IMR-90 (cell line): ENCODE measurements at regions not wholly inside any gene's neighbourhood (a gene's known extent, or its start where the extent isn't known, plus 50 kb on each side); places are given as distances from the start of the nearest gene placed in this dataset.

ENCODE experiments used
- ATAC-seq: fragments of 200-7000 bp; cut with Tn5 transposase; 2 replicates; pipeline ENCODE4 v1.9.1; 2020; ENCODE audit warnings: low read depth, mild to moderate bottlenecking, moderate library complexity
- BruUV-seq: library from RNA; stranded (reverse); fragments of 400-500 nt; replicated peaks from 2 replicates; lab custom pipeline; 2021; lab: Mats Ljungman, UMichigan
- CTCF ChIA-PET: fragments of 300-600 bp; formaldehyde crosslinking; extraction: SDS; loops from one replicate; lab custom pipeline; 2021; ENCODE audit warnings: antibody characterized with exemption; lab: Yijun Ruan, JAX
- POLR2A ChIA-PET: fragments of 300-600 bp; sonication (Branson Sonifier 250); formaldehyde crosslinking; loops from one replicate; lab custom pipeline; 2022; ENCODE audit warnings: antibody characterized with exemption; ENCODE audit not compliant: unreplicated experiment; lab: Charles Lee
- DNase-seq: peaks from one replicate; pipeline ENCODE4 v3.0.0; 2013
- H2AFZ ChIP-seq: replicated peaks from 2 replicates; pipeline ENCODE3; 2013; ENCODE audit warnings: low read length, mild to moderate bottlenecking; ENCODE audit not compliant: poor library complexity
- H2AK5ac ChIP-seq: 2 replicates; pipeline ENCODE4 v1.6.1; 2013; ENCODE audit warnings: low read depth, low read length, inconsistent platforms
- H2AK9ac ChIP-seq: replicated peaks from 2 replicates; pipeline ENCODE3; 2013; ENCODE audit warnings: mild to moderate bottlenecking, low read depth, low read length, moderate library complexity; ENCODE audit not compliant: poor library complexity
- H2BK120ac ChIP-seq: 2 replicates; pipeline ENCODE4 v1.6.1; 2013; ENCODE audit warnings: low read depth, low read length, inconsistent platforms
- H2BK15ac ChIP-seq: 3 replicates; pipeline ENCODE4 v1.6.1; 2013; ENCODE audit warnings: low read depth, low read length, inconsistent platforms
- H2BK20ac ChIP-seq: 2 replicates; pipeline ENCODE4 v1.6.1; 2013; ENCODE audit warnings: low read depth, mild to moderate bottlenecking, inconsistent platforms, low read length, moderate library complexity
- H2BK5ac ChIP-seq: 2 replicates; pipeline ENCODE4 v1.6.1; 2013; ENCODE audit warnings: mild to moderate bottlenecking, low read depth, low read length, inconsistent platforms; ENCODE audit not compliant: poor library complexity, severe bottlenecking
- H3K14ac ChIP-seq: replicated peaks from 2 replicates; pipeline ENCODE4 v1.6.1; 2013; ENCODE audit warnings: low read depth, low read length, inconsistent platforms
- H3K18ac ChIP-seq: 2 replicates; pipeline ENCODE4 v1.6.1; 2013; ENCODE audit warnings: low read depth, low read length, control low read depth
- H3K23ac ChIP-seq: 2 replicates; pipeline ENCODE4 v1.6.1; 2013; ENCODE audit warnings: low read depth, low read length, inconsistent platforms
- H3K27ac ChIP-seq: 2 replicates; pipeline ENCODE4 v1.5.1; 2013; ENCODE audit warnings: mild to moderate bottlenecking, control low read depth, low read length; ENCODE audit not compliant: insufficient read depth
- H3K27me3 ChIP-seq: 2 replicates; pipeline ENCODE4 v1.6.1; 2013; ENCODE audit warnings: low read length; ENCODE audit not compliant: control insufficient read depth, insufficient read depth
- H3K36me3 ChIP-seq: 2 replicates; pipeline ENCODE4 v1.6.1; 2013; ENCODE audit warnings: low read length, mixed read lengths; ENCODE audit not compliant: control insufficient read depth, insufficient read depth
- H3K4ac ChIP-seq: 2 replicates; pipeline ENCODE4 v1.6.1; 2013; ENCODE audit warnings: low read depth, low read length, inconsistent platforms
- H3K4me1 ChIP-seq: 2 replicates; pipeline ENCODE4 v1.6.1; 2013; ENCODE audit warnings: low read length, mixed read lengths; ENCODE audit not compliant: control insufficient read depth, insufficient read depth
- H3K4me2 ChIP-seq: 2 replicates; pipeline ENCODE4 v1.6.1; 2013; ENCODE audit warnings: low read depth, mild to moderate bottlenecking, control low read depth, low read length, moderate library complexity
- H3K4me3 ChIP-seq: 2 replicates; pipeline ENCODE4 v1.5.1; 2013; ENCODE audit warnings: low read depth, mild to moderate bottlenecking, control low read depth, low read length, moderate library complexity; ENCODE audit not compliant: insufficient read depth
- H3K56ac ChIP-seq: 2 replicates; pipeline ENCODE4 v1.6.1; 2013; ENCODE audit warnings: low read length, inconsistent platforms; ENCODE audit not compliant: insufficient read depth; ENCODE audit errors: extremely low read depth
- H3K79me1 ChIP-seq, 2 experiments: 2 replicates each; pipeline ENCODE4 v1.6.1; 2013; ENCODE audit warnings: low read length in 2 of 2, inconsistent platforms in 1 of 2, low read depth in 1 of 2
- H3K9ac ChIP-seq: 2 replicates; pipeline ENCODE4 v1.6.1; 2013; ENCODE audit warnings: low read depth, low read length, control low read depth
- H3K9me1 ChIP-seq: 2 replicates; pipeline ENCODE4 v1.6.1; 2013; ENCODE audit warnings: low read length, inconsistent platforms; ENCODE audit not compliant: insufficient read depth
- H3K9me3 ChIP-seq: 2 replicates; pipeline ENCODE4 v1.6.1; 2013; ENCODE audit warnings: low read length; ENCODE audit not compliant: control insufficient read depth, insufficient read depth
- H4K20me1 ChIP-seq: 2 replicates; pipeline ENCODE4 v1.6.1; 2013; ENCODE audit warnings: low read length, inconsistent platforms; ENCODE audit not compliant: insufficient read depth
- H4K5ac ChIP-seq: 2 replicates; pipeline ENCODE4 v1.6.1; 2013; ENCODE audit warnings: mild to moderate bottlenecking, low read depth, low read length, control low read depth
- H4K8ac ChIP-seq, 2 experiments: 2 replicates each; pipeline ENCODE4 v1.6.1; 2013; ENCODE audit warnings: low read depth in 2 of 2, low read length in 2 of 2, control low read depth in 1 of 2, inconsistent platforms in 1 of 2
- H4K91ac ChIP-seq: 2 replicates; pipeline ENCODE4 v1.6.1; 2013; ENCODE audit warnings: low read depth, low read length, inconsistent platforms; ENCODE audit not compliant: insufficient read depth
- BHLHE40 ChIP-seq: fragments of 150-350 bp; IDR thresholded peaks from 2 replicates; pipeline ENCODE4 v1.6.1; 2016; ENCODE audit warnings: mild to moderate bottlenecking, low read depth, low read length
- CEBPB ChIP-seq: IDR thresholded peaks from 2 replicates; pipeline ENCODE4 v1.6.1; 2012; ENCODE audit warnings: low read depth, low read length, improper control_type of control experiment
- MAFK ChIP-seq: IDR thresholded peaks from 2 replicates; pipeline ENCODE4 v1.6.1; 2012; ENCODE audit warnings: low read depth, low read length, improper control_type of control experiment
- MAZ ChIP-seq: IDR thresholded peaks from 2 replicates; pipeline ENCODE4 v1.6.1; 2012; ENCODE audit warnings: low read depth, mild to moderate bottlenecking, low read length, improper control_type of control experiment, moderate library complexity, borderline replicate concordance
- NFE2L2 ChIP-seq: fragments of 150-350 bp; IDR thresholded peaks from 2 replicates; pipeline ENCODE4 v1.6.1; 2016; ENCODE audit warnings: low read depth, mild to moderate bottlenecking, low read length
- POLR2A ChIP-seq: IDR thresholded peaks from 2 replicates; pipeline ENCODE4 v1.6.1; 2012; ENCODE audit warnings: mild to moderate bottlenecking, low read depth, low read length
- RCOR1 ChIP-seq: IDR thresholded peaks from 2 replicates; pipeline ENCODE4 v1.6.1; 2012; ENCODE audit warnings: mild to moderate bottlenecking, low read length, improper control_type of control experiment; ENCODE audit not compliant: insufficient replicate concordance
- RFX5 ChIP-seq: IDR thresholded peaks from 2 replicates; pipeline ENCODE4 v1.8.0; 2012; ENCODE audit warnings: low read depth, mild to moderate bottlenecking, low read length, moderate library complexity
- SMC3 ChIP-seq: fragments of 150-350 bp; IDR thresholded peaks from 2 replicates; pipeline ENCODE4 v1.6.1; 2016; ENCODE audit warnings: low read depth, mild to moderate bottlenecking, antibody characterized with exemption, low read length, moderate library complexity
- WGBS, 2 experiments: methylation state at CpG; one replicate each; pipeline versions ENCODE4 v1.1.5 to v1.1.7; 2013; ENCODE audit warnings: missing lambda C conversion rate in 2 of 2; ENCODE audit not compliant: insufficient read length in 1 of 2; ENCODE audit errors: extremely low coverage in 2 of 2; 5-methylcytosine and 5-hydroxymethylcytosine counted together
- dilution Hi-C: fragments of 300-500 bp; cut with HindIII; formaldehyde crosslinking; loops from one replicate; pipeline ENCODE4 v1.14.3; 2018; ENCODE audit warnings: low sequenced_read_pairs; ENCODE audit not compliant: unreplicated experiment
- in situ Hi-C: fragments of 300-500 bp; cut with MboI; formaldehyde crosslinking; loops from 3 replicates; pipeline ENCODE4 v1.14.3; 2019; ENCODE audit warnings: low sequenced_read_pairs, inconsistent platforms, mixed read lengths
- intact Hi-C: fragments of 100-400 bp; cut with micrococcal nuclease; formaldehyde crosslinking; loops from 2 replicates; pipeline ENCODE4 v1.10.0; 2022
- TF ChIP-seq, protein P1 (sequence below): fragments of 150-350 bp; IDR thresholded peaks from 2 replicates; pipeline ENCODE4 v1.6.1; 2017; ENCODE audit warnings: mild to moderate bottlenecking, antibody characterized with exemption, low read length, low read depth

DNA sequence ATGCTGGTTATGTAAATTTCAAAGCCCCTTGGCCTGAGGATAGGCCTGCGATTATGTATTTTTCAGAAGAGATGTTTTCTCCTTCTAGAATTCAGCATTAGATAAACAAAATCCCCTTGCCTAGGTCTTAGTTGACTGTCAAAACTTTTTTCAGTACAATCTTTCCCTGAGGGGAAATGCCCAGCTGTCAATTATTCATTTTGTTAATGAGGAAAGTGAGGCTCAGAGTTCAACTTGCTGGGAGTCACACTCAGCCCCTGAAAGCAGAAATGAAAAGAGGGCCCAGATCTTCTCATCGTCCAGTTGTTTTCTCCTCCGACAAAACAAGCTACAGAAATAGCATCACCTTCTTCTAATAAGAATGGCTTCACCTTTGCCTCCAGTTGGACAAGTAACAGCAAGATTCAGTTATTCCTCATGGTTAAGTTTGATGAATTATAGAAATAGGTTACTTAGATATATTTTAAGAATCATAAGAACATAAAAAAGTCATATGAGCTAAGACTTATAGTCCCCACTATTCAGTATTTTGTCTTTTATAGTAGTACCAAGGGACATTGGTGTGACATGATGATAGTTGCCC lies 627.1 kb upstream of the WWC1 start:
- H3K9me1 ChIP-seq, result no peaks in the 10 kb centered on the region
- H2BK20ac ChIP-seq, result no peak overlapping the region
- H2BK120ac ChIP-seq, result no peak overlapping the region
- dilution Hi-C loops (no loop called here), in situ Hi-C loops (no loop called here), intact Hi-C loops (no loop called here)
- WGBS, 2 experiments, result no CpG with 5 or more reads among the region's 3 CpGs
- no peaks in the 10 kb centered on the region for H3K36me3 ChIP-seq
- no peak overlapping the region for H3K18ac ChIP-seq
- no peaks in the 10 kb centered on the region for H3K27me3 ChIP-seq
- H3K4ac ChIP-seq, result no peak overlapping the region
- H2BK5ac ChIP-seq, result no peak overlapping the region
- no peaks in the 10 kb centered on the region for H3K79me1 ChIP-seq
- ChIA-PET CTCF (no interaction called here), POLR2A (no interaction called here)
- H3K4me2 ChIP-seq, result no peak overlapping the region
- no peaks in the 10 kb centered on the region for H3K9me3 ChIP-seq
- H4K8ac ChIP-seq, result no peak overlapping the region
- H4K91ac ChIP-seq, result no peak overlapping the region
- H2AK9ac ChIP-seq, result no peak overlapping the region
- H3K23ac ChIP-seq, result no peak overlapping the region
- no peaks in the 10 kb centered on the region for H4K20me1 ChIP-seq
- no peak overlapping the region for H3K4me3 ChIP-seq
- no peak overlapping the region for H3K9ac ChIP-seq
- DNase-seq (no peak), ATAC-seq (no peak)
- H3K4me1 ChIP-seq, result peaks cover 2% of the 10 kb centered on the region; the same call in 1 of the 2 replicates
- no peak overlapping the region for H2AFZ ChIP-seq
- H2BK15ac ChIP-seq, result no peak overlapping the region
- no peak overlapping the region for H2AK5ac ChIP-seq
- H3K14ac ChIP-seq, result no peak overlapping the region
- TF ChIP-seq MAZ (no peak), POLR2A (no peak), BHLHE40 (no peak), RFX5 (no peak), SMC3 (no peak), RCOR1 (no peak), NFE2L2 (no peak), CEBPB (no peak), MAFK (no peak)
- TF ChIP-seq, protein P1, sequence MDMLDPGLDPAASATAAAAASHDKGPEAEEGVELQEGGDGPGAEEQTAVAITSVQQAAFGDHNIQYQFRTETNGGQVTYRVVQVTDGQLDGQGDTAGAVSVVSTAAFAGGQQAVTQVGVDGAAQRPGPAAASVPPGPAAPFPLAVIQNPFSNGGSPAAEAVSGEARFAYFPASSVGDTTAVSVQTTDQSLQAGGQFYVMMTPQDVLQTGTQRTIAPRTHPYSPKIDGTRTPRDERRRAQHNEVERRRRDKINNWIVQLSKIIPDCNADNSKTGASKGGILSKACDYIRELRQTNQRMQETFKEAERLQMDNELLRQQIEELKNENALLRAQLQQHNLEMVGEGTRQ, result no peak
- H3K27ac ChIP-seq, result no peak overlapping the region
- BruUV-seq, result no TSS peak
- H4K5ac ChIP-seq, result no peak overlapping the region
- H3K56ac ChIP-seq, result no peak overlapping the region
